ENCODE measurements at regions not wholly inside any gene's neighbourhood (a gene's known extent, or its start where the extent isn't known, plus 50 kb on each side); places are given as distances from the start of the nearest gene placed in this dataset.

DNA sequence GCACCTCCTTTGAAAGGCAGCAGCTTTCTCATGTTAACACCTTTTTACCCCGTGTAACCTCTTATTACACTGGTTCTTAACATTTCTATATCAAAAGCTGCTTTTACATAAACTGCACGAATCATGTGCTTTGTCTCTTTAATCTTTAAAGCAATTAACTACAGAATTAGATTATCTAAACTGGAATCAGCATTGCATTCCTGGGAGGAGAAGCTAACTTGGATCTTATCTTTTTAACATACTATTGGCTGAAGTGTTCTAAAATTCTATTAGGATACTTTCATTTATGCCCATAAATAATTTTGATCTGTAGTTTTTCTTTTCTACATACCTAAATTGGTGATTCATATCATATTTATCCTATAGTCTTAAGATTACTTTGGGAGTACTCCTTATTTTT, 428.4 kb upstream of the IGFBP3 start:
- no peak for DNase-seq
- Mint-ChIP-seq H3K4me1 (no peaks in the 10 kb centered on the region), H3K27ac (no peak overlapping the region), H3K27me3 (peaks cover 4% of the 10 kb centered on the region), H3K9me3 (no peaks in the 10 kb centered on the region), H3K4me3 (no peak overlapping the region), H3K36me3 (no peaks in the 10 kb centered on the region)

DNA sequence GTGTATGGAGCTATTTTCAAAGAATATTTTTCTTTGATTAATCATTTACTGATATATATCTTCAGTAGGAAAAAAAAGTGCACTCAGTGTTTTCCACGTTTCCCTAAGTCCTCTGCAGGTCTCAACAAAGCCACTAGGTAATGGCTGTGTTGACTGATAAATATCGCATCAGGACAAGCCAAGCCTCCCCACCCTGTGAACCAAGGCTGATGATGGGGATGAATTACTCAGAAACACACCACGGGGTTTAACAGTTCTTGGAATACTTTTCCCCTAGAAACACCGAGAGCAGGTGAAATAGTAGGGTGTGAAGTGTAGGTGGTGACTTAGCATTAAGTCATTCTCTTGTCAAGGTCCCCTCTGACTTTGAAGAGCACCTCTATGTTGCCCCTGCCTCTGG, 423.5 kb upstream of the IGFBP3 start:
- no peaks in the 10 kb centered on the region for H3K36me3 Mint-ChIP-seq
- H3K9me3 Mint-ChIP-seq, result no peaks in the 10 kb centered on the region
- no peak overlapping the region for H3K4me3 Mint-ChIP-seq
- no peaks in the 10 kb centered on the region for H3K4me1 Mint-ChIP-seq
- no peaks in the 10 kb centered on the region for H3K27me3 Mint-ChIP-seq
- DNase-seq, result no peak
- H3K27ac Mint-ChIP-seq, result no peak overlapping the region

DNA sequence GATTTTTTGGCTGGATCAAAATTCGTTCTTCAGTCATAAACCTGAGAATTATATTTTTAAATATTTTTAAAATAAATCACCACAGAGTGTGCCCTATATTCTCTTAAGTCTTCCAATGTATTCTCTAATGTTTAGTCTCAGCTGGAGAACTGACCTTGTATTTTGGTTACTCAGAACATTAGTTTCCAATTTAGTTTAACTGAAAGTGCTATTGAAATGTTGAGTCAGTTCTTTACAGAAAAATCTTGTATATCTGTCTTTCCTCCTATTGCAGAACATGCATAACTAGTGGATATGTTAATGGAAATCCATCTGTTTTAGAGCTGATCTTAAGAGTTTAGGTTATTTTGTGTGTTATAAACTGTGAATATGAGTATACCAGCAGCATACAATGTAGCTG, 422.7 kb upstream of the IGFBP3 start:
- no peaks in the 10 kb centered on the region for H3K36me3 Mint-ChIP-seq

DNA sequence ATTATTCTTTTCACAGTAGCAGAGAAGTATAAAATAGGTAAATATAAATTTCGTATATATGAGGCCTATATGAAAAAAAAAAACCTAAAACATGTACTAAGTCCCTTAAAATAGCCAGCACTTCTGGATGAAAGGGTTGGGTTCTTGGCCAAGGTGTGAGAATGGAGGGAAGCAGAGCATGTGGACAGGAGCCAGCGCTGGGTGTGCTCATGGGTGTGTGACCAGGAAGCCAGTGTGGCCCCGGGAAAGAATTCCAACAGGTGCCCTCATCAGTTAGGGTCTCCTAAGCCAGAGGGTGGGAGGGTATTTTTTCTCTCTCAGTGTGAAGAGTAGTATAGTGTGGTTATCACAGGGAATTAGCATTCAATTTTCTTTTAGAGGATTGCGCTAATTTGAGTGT, 401.9 kb upstream of the IGFBP3 start:
- peaks cover 4% of the 10 kb centered on the region for H3K27me3 Mint-ChIP-seq
- no peaks in the 10 kb centered on the region for H3K4me1 Mint-ChIP-seq
- H3K36me3 Mint-ChIP-seq, result no peaks in the 10 kb centered on the region
- no peak overlapping the region for H3K27ac Mint-ChIP-seq
- H3K9me3 Mint-ChIP-seq, result peaks cover 2% of the 10 kb centered on the region
- H3K4me3 Mint-ChIP-seq, result no peak overlapping the region
- no peak for DNase-seq

More for the DNA sequence above, 422.7 kb upstream of the IGFBP3 start:
- H3K27ac Mint-ChIP-seq, result no peak overlapping the region
- DNase-seq, result no peak
- no peaks in the 10 kb centered on the region for H3K4me1 Mint-ChIP-seq
- peaks cover 3% of the 10 kb centered on the region for H3K9me3 Mint-ChIP-seq
- no peak overlapping the region for H3K4me3 Mint-ChIP-seq
- no peaks in the 10 kb centered on the region for H3K27me3 Mint-ChIP-seq

DNA sequence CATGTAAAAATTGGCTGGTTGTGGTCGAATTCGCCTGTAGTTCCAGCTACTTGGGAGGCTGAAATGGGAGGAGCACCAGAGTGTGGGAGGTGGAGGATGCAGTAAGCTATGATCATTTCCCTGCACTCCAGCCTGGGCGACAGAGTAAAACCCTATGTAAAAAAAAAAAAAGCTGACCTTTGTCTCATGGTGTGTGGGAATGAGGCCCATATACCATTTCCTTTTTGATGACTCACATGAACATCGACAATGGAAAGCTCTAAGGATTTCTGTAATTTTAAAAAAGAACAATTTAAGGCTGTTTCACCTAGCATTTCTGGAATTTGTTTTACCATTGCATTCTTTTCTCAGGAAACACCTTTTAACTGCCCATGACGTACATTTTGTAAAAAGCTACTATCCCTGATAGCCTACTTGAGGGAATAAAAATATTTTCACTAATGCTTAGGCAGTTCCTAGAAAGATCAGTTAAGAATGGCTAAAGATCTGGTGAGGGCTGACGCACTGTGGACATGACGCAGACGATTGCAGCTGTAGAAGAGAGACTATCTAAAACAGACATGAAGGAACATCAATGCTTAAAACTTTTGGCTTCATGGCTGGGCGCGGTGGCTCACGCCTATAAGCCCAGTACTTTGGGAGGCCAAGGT, 400.6 kb upstream of the IGFBP3 start:
- Mint-ChIP-seq H3K9me3 (peaks cover 2% of the 10 kb centered on the region), H3K27ac (no peak overlapping the region), H3K4me3 (no peak overlapping the region), H3K4me1 (no peaks in the 10 kb centered on the region), H3K36me3 (no peaks in the 10 kb centered on the region), H3K27me3 (peaks cover 4% of the 10 kb centered on the region)
- DNase-seq, result no peak

DNA sequence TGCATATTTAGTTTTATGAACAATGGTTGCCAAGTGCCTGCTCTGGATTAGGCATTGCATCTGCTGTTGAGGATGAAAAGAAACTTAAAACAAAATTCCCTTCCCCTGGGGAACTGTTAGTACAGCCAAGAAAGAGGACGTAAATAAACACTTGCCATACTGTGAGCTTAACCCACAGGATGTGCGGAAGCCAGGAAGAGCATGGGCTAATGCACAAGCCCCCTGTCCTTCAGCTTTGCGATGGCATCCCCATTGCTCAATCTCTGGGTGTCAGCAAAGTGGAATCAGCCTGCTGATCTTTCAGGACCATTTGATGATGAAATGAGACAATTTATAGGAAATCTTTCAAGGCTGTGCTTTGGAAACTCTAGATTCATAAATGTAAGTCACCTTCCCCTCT, 399.9 kb upstream of the IGFBP3 start:
- Mint-ChIP-seq H3K27me3 (peaks cover 4% of the 10 kb centered on the region), H3K4me3 (no peak overlapping the region), H3K27ac (no peak overlapping the region), H3K9me3 (peaks cover 2% of the 10 kb centered on the region), H3K36me3 (no peaks in the 10 kb centered on the region), H3K4me1 (no peaks in the 10 kb centered on the region)
- DNase-seq, result no peak

DNA sequence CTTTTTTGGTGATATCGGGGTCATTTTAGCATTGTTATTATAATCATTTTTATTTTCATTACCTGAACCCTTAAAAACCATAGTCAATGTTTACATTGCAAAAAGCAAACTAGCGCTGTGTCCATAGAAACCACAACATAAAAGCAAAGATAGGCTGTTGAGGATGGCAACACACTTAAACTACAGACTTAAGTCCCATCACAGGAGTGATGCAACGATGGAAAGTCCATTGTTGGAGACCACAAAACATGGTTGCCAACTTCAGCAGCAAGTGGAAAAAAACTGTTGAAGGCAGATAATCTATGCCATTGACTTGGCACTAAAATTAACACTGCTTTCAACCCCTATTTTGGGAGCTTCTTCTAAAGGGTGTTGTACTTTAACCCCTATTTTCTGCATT, 398.8 kb upstream of the IGFBP3 start:
- Mint-ChIP-seq H3K4me3 (no peak overlapping the region), H3K36me3 (no peaks in the 10 kb centered on the region), H3K27ac (no peak overlapping the region), H3K4me1 (no peaks in the 10 kb centered on the region), H3K9me3 (peaks cover 2% of the 10 kb centered on the region), H3K27me3 (peaks cover 4% of the 10 kb centered on the region)
- no peak for DNase-seq

DNA sequence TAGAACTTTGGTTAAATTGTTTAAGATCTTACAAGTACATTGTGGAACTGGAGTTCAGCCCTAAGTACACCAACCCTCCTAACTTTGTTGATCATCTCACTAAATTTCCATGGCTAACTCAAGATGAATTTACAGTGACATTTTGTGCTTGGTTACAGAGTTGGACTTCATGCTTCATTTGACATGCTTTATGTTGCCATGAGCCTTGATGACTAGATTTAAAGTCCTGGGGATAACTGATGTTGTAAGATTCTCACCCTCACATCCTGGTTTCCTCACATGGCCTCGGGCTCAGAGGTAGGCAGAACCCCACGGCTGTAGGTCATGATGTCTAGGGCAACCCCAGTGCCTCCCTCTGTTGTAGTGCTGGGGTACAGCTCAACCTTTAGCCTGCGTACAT, 397.2 kb upstream of the IGFBP3 start:
- Mint-ChIP-seq H3K36me3 (no peaks in the 10 kb centered on the region), H3K4me1 (no peaks in the 10 kb centered on the region), H3K27ac (no peak overlapping the region), H3K27me3 (peaks cover 4% of the 10 kb centered on the region), H3K9me3 (peaks cover 2% of the 10 kb centered on the region), H3K4me3 (no peak overlapping the region)
- DNase-seq, result no peak

DNA sequence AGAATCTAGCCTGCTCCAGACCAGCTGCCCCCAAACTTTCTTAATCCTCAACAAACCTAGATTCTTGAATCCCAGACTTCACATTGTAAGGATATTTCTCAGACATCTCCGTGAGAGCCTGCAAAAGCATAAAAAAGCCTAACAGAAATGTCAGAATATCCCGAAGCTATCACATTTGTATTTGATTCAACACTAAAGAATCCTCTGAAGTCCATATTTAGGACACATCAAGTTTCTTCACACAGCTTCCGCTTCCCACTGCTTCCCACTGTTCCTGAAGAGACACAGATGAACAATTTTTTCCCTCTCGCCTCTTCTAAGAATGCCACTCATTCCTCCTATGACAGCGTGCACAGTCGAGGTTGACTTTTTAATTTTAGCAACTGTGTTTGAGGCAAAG, 396.2 kb upstream of the IGFBP3 start:
- Mint-ChIP-seq H3K27ac (no peak overlapping the region), H3K4me1 (no peaks in the 10 kb centered on the region), H3K4me3 (no peak overlapping the region), H3K36me3 (no peaks in the 10 kb centered on the region), H3K9me3 (peaks cover 2% of the 10 kb centered on the region), H3K27me3 (peaks cover 4% of the 10 kb centered on the region)
- no peak for DNase-seq

DNA sequence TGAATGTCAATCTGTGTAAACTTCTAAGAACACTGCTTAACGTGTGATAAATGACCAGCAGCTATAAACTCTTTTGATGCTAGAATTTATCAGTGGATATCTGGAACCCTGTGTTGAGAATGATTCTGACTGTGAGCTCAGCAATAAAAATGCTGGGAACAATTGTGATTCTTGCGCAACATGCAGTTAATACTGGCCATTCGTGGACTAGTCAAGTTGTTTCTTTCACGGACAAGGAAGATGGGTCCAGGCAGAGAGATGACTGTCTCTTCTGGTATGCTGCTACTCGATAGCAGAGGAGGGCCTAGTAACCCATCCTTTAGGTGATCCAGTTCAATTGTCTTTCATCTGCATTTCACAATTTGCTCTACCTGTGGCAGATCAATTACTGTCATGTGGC, 394.8 kb upstream of the IGFBP3 start:
- no peaks in the 10 kb centered on the region for H3K4me1 Mint-ChIP-seq
- no peak for DNase-seq
- no peaks in the 10 kb centered on the region for H3K36me3 Mint-ChIP-seq
- peaks cover 1% of the 10 kb centered on the region for H3K9me3 Mint-ChIP-seq
- H3K4me3 Mint-ChIP-seq, result no peak overlapping the region
- H3K27me3 Mint-ChIP-seq, result no peaks in the 10 kb centered on the region
- no peak overlapping the region for H3K27ac Mint-ChIP-seq

DNA sequence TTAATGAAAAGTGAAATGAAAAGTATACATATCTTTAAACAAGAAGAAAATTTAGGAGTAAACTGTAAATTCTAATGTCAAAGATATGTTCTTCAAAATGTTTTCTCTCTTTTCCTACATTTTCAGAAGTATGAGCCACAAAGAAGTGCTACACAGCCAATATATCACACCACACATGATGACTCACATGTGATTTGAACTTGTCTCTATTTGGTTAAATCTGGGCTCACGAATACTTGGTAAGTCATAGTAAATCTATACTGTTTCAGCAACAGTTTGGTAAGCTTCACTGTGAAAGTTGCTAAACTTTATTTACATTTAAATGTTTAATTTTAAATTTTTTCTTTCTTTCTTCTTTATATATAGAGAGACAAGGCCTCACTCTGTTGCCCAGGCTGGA, 380.6 kb upstream of the IGFBP3 start:
- DNase-seq, result no peak
- no peaks in the 10 kb centered on the region for H3K36me3 Mint-ChIP-seq
- peaks cover 4% of the 10 kb centered on the region for H3K9me3 Mint-ChIP-seq
- H3K4me1 Mint-ChIP-seq, result no peaks in the 10 kb centered on the region
- no peak overlapping the region for H3K4me3 Mint-ChIP-seq
- no peak overlapping the region for H3K27ac Mint-ChIP-seq
- no peaks in the 10 kb centered on the region for H3K27me3 Mint-ChIP-seq

DNA sequence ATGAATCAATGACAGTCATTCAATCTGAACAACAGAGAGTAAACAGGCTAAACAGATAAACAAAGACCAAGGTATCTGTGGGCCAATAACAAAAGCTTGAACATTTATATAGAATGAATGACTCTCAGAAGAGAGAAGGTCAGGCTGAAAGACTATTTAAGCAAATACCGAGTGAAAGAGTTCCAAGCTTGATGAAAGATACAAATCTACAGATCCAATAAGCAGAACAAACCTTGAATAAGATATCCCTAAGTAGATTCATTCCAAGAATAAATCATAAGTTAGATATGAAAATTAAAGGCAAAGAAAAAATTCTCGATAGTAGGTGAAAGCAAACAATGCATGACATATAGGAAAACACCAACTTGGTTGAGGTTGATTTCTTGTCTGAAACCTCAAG, 376.4 kb upstream of the IGFBP3 start:
- no peaks in the 10 kb centered on the region for H3K36me3 Mint-ChIP-seq
- no peak for DNase-seq
- peaks cover 3% of the 10 kb centered on the region for H3K27me3 Mint-ChIP-seq
- no peaks in the 10 kb centered on the region for H3K4me1 Mint-ChIP-seq
- no peak overlapping the region for H3K4me3 Mint-ChIP-seq
- H3K27ac Mint-ChIP-seq, result no peak overlapping the region
- H3K9me3 Mint-ChIP-seq, result peaks cover 4% of the 10 kb centered on the region

DNA sequence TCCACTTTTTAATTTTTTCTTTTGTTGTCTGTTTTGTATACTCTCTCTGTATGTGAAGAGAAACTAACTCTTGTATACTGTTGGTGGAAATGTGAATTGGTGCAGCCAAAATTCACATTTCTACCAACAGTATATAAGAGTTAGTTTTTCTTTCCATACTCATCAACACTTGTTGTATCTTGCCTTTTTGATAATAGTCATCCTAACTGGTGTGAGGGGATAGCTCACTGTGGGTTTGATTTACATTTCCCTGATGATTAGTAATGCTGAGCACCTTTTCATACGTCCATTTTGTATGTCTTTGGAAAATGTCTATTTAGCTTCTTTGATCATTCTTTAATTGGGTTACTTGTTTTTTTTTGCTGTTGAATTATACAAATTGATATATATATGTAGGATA, 375.5 kb upstream of the IGFBP3 start:
- DNase-seq, result no peak
- peaks cover 3% of the 10 kb centered on the region for H3K27me3 Mint-ChIP-seq
- H3K36me3 Mint-ChIP-seq, result no peaks in the 10 kb centered on the region
- H3K4me3 Mint-ChIP-seq, result no peak overlapping the region
- no peaks in the 10 kb centered on the region for H3K4me1 Mint-ChIP-seq
- peaks cover 4% of the 10 kb centered on the region for H3K9me3 Mint-ChIP-seq
- H3K27ac Mint-ChIP-seq, result no peak overlapping the region

DNA sequence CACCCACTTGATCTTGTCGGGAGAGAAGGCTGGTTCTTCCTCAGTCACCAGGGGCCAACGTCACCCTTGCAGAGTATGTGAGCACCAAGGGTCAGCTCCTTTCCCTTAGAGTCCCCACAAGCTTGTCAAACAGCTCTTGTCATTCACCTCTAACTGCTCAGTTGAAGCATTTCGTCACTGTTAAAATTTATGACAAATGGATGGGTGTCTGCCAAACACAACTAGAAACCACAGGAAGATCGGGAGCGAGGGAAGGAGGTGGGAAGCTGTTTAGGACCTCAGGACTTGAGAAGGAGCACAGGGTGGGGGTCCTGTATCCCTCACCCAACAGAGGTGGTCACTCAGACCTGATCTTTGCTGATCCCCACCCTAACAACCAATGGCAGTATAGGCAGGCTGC, 373.3 kb upstream of the IGFBP3 start:
- H3K27ac Mint-ChIP-seq, result no peak overlapping the region
- H3K9me3 Mint-ChIP-seq, result peaks cover 4% of the 10 kb centered on the region
- H3K27me3 Mint-ChIP-seq, result peaks cover 3% of the 10 kb centered on the region
- no peak overlapping the region for H3K4me3 Mint-ChIP-seq
- no peaks in the 10 kb centered on the region for H3K36me3 Mint-ChIP-seq
- DNase-seq, result no peak
- no peaks in the 10 kb centered on the region for H3K4me1 Mint-ChIP-seq

DNA sequence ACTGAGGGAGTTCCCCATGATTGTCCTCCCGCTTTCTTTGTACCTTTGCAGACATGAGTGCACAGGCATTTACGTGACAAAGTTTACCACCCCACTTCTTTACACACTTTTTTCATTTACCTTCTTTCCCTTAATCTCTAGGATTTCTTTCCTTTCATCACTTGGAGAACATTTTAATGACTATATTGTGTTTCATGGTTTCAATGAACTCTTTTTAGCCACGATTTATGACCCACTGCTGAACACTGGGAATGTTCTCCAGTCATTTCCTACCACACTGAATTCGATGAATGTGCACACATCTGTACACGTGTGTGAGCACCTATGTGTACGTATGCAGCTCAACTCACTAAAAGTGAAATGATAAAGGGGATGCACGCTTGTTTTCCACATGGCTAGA, 371.7 kb upstream of the IGFBP3 start:
- H3K27ac Mint-ChIP-seq, result no peak overlapping the region
- no peaks in the 10 kb centered on the region for H3K4me1 Mint-ChIP-seq
- no peak overlapping the region for H3K4me3 Mint-ChIP-seq
- peaks cover 2% of the 10 kb centered on the region for H3K9me3 Mint-ChIP-seq
- peaks cover 3% of the 10 kb centered on the region for H3K27me3 Mint-ChIP-seq
- no peaks in the 10 kb centered on the region for H3K36me3 Mint-ChIP-seq
- DNase-seq, result no peak

DNA sequence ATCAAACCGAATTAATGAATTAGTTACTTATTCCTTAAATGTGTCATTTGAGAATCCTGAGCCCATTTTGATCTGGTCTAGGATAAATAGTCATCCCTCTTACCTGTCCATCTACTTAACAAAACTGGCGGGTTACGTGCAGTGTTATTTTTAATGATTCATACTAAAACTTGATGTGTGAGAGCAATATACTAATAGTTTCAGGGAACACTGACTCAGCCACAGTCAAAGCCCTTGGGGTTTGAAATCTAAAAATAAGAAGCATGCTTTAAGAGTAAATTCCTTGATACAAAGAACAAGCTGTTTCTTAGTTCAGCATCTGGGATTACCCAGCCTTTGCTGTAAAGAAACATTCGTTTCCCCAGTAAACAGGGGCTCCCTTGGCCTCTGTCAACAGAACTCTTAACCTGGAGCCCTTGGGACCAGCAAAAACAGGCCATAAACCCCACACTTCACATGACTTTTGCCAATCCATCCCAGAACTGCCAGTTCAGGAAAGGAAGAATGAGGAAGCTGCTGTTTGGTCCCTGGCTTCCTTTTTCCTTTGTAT, 370.6 kb upstream of the IGFBP3 start:
- H3K9me3 Mint-ChIP-seq, result no peaks in the 10 kb centered on the region
- H3K4me3 Mint-ChIP-seq, result no peak overlapping the region
- DNase-seq, result no peak
- no peaks in the 10 kb centered on the region for H3K36me3 Mint-ChIP-seq
- peaks cover 3% of the 10 kb centered on the region for H3K27me3 Mint-ChIP-seq
- H3K27ac Mint-ChIP-seq, result no peak overlapping the region
- no peaks in the 10 kb centered on the region for H3K4me1 Mint-ChIP-seq
